CD4-positive, CD25-positive, alpha-beta regulatory T cell (primary cell): ENCODE measurements at regions not wholly inside any gene's neighbourhood (a gene's known extent, or its start where the extent isn't known, plus 50 kb on each side); places are given as distances from the start of the nearest gene placed in this dataset.

Source experiments
- ATAC-seq, 2 donors: fragments of 150-1000 bp; cut with Tn5 transposase; one replicate each; pipeline ENCODE4 v1.10.0; 2021; ENCODE audit warnings: low read depth in 2 of 2, moderate number of reproducible peaks in 2 of 2, moderate library complexity in 1 of 2
- DNase-seq, 3 donors: peaks; one replicate each; pipeline versions ENCODE4 v3.0.0 to v3.0.0-alpha.2; 2012 to 2022; ENCODE audit warnings: mixed read lengths in 1 of 3
- H3K27ac ChIP-seq: one replicate; pipeline ENCODE4 v1.7.0; 2013; ENCODE audit warnings: mild to moderate bottlenecking, low read length; ENCODE audit not compliant: insufficient read depth, poor library complexity, severe bottlenecking
- H3K27me3 ChIP-seq: one replicate; pipeline ENCODE4 v1.7.0; 2013; ENCODE audit warnings: low read length; ENCODE audit not compliant: control insufficient read depth, insufficient read depth
- H3K36me3 ChIP-seq: one replicate; pipeline ENCODE4 v1.7.0; 2013; ENCODE audit warnings: mild to moderate bottlenecking, low read length, moderate library complexity; ENCODE audit not compliant: control insufficient read depth, insufficient read depth
- H3K4me1 ChIP-seq: 2 replicates; pipeline ENCODE4 v1.7.0; 2013; ENCODE audit warnings: mild to moderate bottlenecking, low read length; ENCODE audit not compliant: insufficient read depth, control insufficient read depth, poor library complexity, severe bottlenecking
- H3K4me3 ChIP-seq: one replicate; pipeline ENCODE4 v1.7.0; 2013; ENCODE audit warnings: low read depth, mild to moderate bottlenecking, low read length, moderate library complexity
- H3K9me3 ChIP-seq, 2 experiments: 1 replicate in 1 of 2; 2 replicates in 1 of 2; pipeline ENCODE4 v1.7.0; 2013; ENCODE audit warnings: low read length in 2 of 2, mild to moderate bottlenecking in 1 of 2, moderate library complexity in 1 of 2; ENCODE audit not compliant: control insufficient read depth in 2 of 2
- H3K27ac Mint-ChIP-seq, 3 donors: one replicate each; pipeline ENCODE4 v1.8.0; 2020 to 2022; ENCODE audit warnings: mild to moderate bottlenecking in 3 of 3, mixed read lengths in 3 of 3, moderate library complexity in 2 of 3
- H3K27me3 Mint-ChIP-seq: one replicate; pipeline ENCODE4 v1.8.0; 2022; ENCODE audit warnings: mild to moderate bottlenecking, mixed read lengths
- H3K36me3 Mint-ChIP-seq: one replicate; pipeline ENCODE4 v1.8.0; 2020; ENCODE audit warnings: mixed read lengths
- H3K4me1 Mint-ChIP-seq, 4 donors: one replicate each; pipeline ENCODE4 v1.8.0; 2020 to 2022; ENCODE audit warnings: mixed read lengths in 4 of 4, mild to moderate bottlenecking in 1 of 4
- H3K4me3 Mint-ChIP-seq, 4 donors: one replicate each; pipeline ENCODE4 v1.8.0; 2020 to 2022; ENCODE audit warnings: mild to moderate bottlenecking in 4 of 4, mixed read lengths in 4 of 4, moderate library complexity in 3 of 4
- H3K9me3 Mint-ChIP-seq, 7 donors: one replicate each; pipeline ENCODE4 v1.8.0; 2020 to 2022; ENCODE audit warnings: mixed read lengths in 7 of 7, mild to moderate bottlenecking in 3 of 7, moderate library complexity in 2 of 7

DNA sequence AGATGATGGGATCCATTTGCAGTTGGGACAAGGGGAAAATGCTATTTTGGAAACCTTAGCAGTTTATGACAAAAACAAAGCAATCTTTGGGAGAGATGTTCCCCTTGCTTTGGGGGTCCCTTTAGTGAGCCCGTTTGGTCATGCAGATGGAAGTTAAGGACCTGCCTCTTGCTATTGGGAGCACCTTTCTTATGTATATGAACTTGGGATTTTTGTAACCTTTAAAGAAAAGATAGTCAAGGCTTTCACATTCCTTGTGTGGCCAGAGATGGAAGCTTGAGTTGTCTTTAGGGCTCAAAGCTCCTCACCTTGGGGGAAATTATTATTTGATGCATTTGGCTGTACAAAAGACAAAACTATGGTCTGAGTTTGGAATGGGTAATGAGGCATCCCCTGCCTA is 179.0 kb upstream of the PLPP4 start:
- no peaks in the 10 kb centered on the region for H3K4me1 Mint-ChIP-seq

DNA sequence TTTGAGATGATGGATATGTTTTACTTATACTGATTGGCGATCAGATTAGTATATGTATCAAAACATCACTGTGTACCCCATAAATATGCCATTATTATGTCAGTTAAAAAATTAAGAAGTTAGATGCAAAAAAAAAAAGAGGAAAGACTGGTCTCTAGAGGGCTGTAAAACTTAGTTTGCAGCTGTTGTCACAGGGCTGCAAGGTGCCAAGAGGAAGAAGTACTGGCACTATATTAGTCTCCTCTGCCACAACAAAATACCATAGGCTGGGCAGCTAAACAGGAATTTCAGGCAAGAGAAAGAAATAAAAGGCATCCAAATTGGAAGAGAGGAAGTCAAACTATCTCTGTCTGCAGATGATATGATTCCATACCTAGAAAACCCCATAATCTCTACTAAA is 177.8 kb upstream of the PLPP4 start:
- no peak for ATAC-seq
- DNase-seq = no peak
- no peak overlapping the region for H3K4me3 Mint-ChIP-seq
- Histone ChIP-seq H3K27me3 (no peaks in the 10 kb centered on the region), H3K4me3 (no peak overlapping the region), H3K36me3 (no peaks in the 10 kb centered on the region), H3K4me1 (no peaks in the 10 kb centered on the region), H3K27ac (no peak overlapping the region), H3K9me3 (no peaks in the 10 kb centered on the region)
- no peaks in the 10 kb centered on the region for H3K4me1 Mint-ChIP-seq
- peaks cover 0 to 8% (median 0%) of the 10 kb centered on the region in 7 donors for H3K9me3 Mint-ChIP-seq
- no peaks in the 10 kb centered on the region for H3K27me3 Mint-ChIP-seq
- no peak overlapping the region for H3K27ac Mint-ChIP-seq
- H3K36me3 Mint-ChIP-seq = no peaks in the 10 kb centered on the region

More for the DNA sequence above, 179.0 kb upstream of the PLPP4 start:
- H3K27me3 ChIP-seq = no peaks in the 10 kb centered on the region
- no peak overlapping the region for H3K27ac Mint-ChIP-seq
- no peaks in the 10 kb centered on the region for H3K9me3 ChIP-seq
- H3K27me3 Mint-ChIP-seq = no peaks in the 10 kb centered on the region
- DNase-seq (no peak), ATAC-seq (no peak)
- H3K36me3 Mint-ChIP-seq = no peaks in the 10 kb centered on the region
- no peak overlapping the region for H3K4me3 Mint-ChIP-seq
- no peak overlapping the region for H3K27ac ChIP-seq
- peaks cover 0 to 10% (median 0%) of the 10 kb centered on the region in 7 donors for H3K9me3 Mint-ChIP-seq
- no peak overlapping the region for H3K4me3 ChIP-seq
- no peaks in the 10 kb centered on the region for H3K36me3 ChIP-seq
- H3K4me1 ChIP-seq = no peaks in the 10 kb centered on the region

DNA sequence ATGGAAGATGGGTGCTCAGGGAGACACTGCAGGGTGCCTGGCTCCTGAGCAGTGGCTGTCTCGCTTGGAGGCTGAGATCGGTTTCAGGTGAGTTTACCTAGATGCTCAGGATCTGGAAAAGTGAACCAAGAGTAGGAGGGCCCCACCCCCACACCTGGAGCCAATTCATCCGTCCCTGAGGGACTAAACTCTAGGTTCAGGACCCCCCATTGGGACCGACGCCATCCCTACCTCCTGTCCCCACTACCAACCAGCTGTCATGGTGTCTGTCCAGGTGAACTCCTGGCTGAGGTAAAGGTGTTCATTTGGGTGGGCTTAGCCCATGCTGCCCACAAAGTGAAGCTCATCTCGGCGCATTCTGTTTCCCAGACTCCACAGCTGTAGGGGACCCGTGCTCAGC is 174.6 kb upstream of the PLPP4 start:
- Histone ChIP-seq H3K27me3 (no peaks in the 10 kb centered on the region), H3K4me1 (no peaks in the 10 kb centered on the region), H3K9me3 (no peaks in the 10 kb centered on the region), H3K27ac (no peak overlapping the region), H3K36me3 (no peaks in the 10 kb centered on the region), H3K4me3 (no peak overlapping the region)
- H3K4me3 Mint-ChIP-seq = no peak overlapping the region
- ATAC-seq (no peak), DNase-seq (no peak)
- no peaks in the 10 kb centered on the region for H3K27me3 Mint-ChIP-seq
- H3K9me3 Mint-ChIP-seq = peaks cover 0 to 4% (median 0%) of the 10 kb centered on the region in 7 donors
- H3K4me1 Mint-ChIP-seq = no peaks in the 10 kb centered on the region
- no peak overlapping the region for H3K27ac Mint-ChIP-seq
- H3K36me3 Mint-ChIP-seq = no peaks in the 10 kb centered on the region

DNA sequence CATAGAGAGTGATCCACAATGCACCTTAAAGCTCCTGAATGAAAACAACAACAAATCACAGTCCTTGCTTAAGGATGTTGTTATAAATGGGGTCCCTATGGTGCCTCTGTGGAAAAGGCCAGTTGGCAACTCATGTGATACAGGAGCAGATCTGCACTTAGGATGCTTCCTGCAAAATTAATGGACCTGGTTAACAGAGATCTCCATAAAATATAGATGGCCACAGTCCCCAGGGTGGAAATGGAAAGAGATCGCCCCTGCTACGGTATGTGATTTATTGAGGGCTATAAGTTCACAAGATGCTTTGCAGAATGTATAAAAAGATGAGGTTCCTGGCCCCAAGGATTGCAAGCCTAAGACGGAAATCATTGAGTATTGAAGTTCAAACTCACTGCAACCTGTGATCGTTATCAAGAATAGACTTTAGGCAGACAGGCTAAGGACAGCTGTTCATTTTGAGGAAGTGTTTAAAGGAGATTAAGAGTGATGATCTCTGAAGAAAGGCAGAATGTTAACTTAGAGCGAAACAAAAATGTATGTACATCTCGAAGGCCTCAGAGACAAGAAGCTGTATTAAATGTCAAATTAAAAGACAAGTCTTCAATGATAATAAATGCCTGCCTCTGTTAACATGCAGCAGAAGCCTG is 174.1 kb upstream of the PLPP4 start:
- no peak overlapping the region for H3K27ac ChIP-seq
- no peaks in the 10 kb centered on the region for H3K36me3 ChIP-seq
- no peak overlapping the region for H3K27ac Mint-ChIP-seq
- DNase-seq (no peak), ATAC-seq (no peak)
- H3K4me3 Mint-ChIP-seq = no peak overlapping the region
- no peaks in the 10 kb centered on the region for H3K36me3 Mint-ChIP-seq
- H3K9me3 ChIP-seq = no peaks in the 10 kb centered on the region
- peaks cover 0 to 4% (median 0%) of the 10 kb centered on the region in 7 donors for H3K9me3 Mint-ChIP-seq
- H3K27me3 Mint-ChIP-seq = no peaks in the 10 kb centered on the region
- no peaks in the 10 kb centered on the region for H3K4me1 ChIP-seq
- H3K4me3 ChIP-seq = no peak overlapping the region
- H3K4me1 Mint-ChIP-seq = no peaks in the 10 kb centered on the region
- H3K27me3 ChIP-seq = no peaks in the 10 kb centered on the region

DNA sequence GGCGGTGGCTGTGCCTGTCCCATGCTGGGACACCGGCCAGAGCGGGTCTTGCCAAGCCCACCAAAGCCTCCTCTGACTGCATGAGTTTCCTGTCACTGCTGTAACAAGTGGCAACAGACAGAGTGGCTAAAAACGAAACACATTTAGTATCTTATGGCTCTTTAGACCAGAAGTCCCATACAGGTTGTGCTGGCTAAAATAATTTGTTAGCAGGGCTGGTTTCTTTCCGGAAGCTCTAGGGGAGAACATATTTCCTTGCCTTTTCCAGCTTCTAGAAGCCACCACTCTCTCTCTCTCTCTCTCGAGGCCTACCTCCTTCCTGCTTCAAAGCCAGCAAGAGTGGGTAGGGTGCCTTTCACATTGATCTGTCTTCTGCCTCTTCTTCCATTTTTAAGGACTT is 171.6 kb upstream of the PLPP4 start:
- Mint-ChIP-seq H3K36me3 (no peaks in the 10 kb centered on the region), H3K27ac (no peak overlapping the region)
- ATAC-seq = no peak

DNA sequence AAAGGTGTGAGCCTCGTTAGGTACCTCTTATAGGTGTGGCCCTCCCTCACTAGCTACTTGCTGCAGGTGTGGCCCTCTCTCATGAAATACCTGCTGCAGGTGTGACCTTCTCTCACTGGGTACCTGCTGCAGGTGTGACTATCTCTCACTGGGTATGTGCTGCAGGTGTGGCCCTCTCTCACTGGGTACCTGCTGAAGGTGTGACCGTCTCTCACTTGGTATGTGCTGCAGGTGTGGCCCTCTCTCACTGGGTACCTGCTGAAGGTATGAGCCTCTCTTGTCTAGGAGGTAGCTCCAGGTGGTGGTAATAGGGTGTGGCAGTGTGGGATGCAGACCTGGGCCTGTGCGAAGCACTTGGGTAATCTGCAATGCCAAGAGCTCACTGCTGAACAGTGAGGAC is 170.7 kb upstream of the PLPP4 start:
- ATAC-seq (no peak), DNase-seq (no peak)
- H3K27me3 ChIP-seq = no peaks in the 10 kb centered on the region
- H3K4me3 ChIP-seq = no peak overlapping the region
- H3K36me3 ChIP-seq = no peaks in the 10 kb centered on the region
- H3K4me1 ChIP-seq = no peaks in the 10 kb centered on the region
- Mint-ChIP-seq H3K27ac (peak overlapping the region in 1 of 3 donors; percentile 44), H3K36me3 (no peaks in the 10 kb centered on the region), H3K4me1 (no peaks in the 10 kb centered on the region), H3K9me3 (no peaks in the 10 kb centered on the region), H3K27me3 (no peaks in the 10 kb centered on the region), H3K4me3 (no peak overlapping the region)
- H3K27ac ChIP-seq = no peak overlapping the region
- H3K9me3 ChIP-seq = no peaks in the 10 kb centered on the region

More for the DNA sequence above, 171.6 kb upstream of the PLPP4 start:
- no peaks in the 10 kb centered on the region for H3K9me3 ChIP-seq
- no peak for DNase-seq
- H3K4me3 ChIP-seq = no peak overlapping the region
- H3K36me3 ChIP-seq = no peaks in the 10 kb centered on the region
- H3K27ac ChIP-seq = no peak overlapping the region
- no peaks in the 10 kb centered on the region for H3K27me3 ChIP-seq
- H3K4me1 ChIP-seq = no peaks in the 10 kb centered on the region
- H3K9me3 Mint-ChIP-seq = peaks cover 0 to 1% (median 0%) of the 10 kb centered on the region in 7 donors
- no peak overlapping the region for H3K4me3 Mint-ChIP-seq
- no peaks in the 10 kb centered on the region for H3K27me3 Mint-ChIP-seq
- H3K4me1 Mint-ChIP-seq = no peaks in the 10 kb centered on the region

DNA sequence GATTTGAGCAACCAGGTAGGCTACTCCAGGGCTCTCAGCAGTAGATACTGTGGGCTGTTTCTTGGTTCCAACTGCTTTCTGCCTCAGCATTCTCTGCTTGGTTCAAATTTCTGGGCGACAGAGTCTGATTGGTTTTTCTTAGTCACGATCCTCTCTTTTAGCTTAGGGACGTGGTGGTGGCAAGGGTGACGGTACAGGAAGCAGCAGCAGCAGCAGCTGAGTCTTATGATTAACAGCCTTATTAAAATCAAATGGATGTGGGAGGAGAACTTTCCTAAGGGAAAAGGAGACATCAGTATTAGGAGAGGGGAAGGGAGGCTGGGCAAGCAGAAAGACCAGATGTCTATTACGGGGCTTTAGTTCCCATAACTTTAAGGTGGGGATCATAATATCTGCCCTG is 156.5 kb upstream of the PLPP4 start:
- no peaks in the 10 kb centered on the region for H3K4me1 Mint-ChIP-seq
- no peak for ATAC-seq
- H3K27ac Mint-ChIP-seq = no peak overlapping the region
- Histone ChIP-seq H3K27ac (no peak overlapping the region), H3K4me1 (no peaks in the 10 kb centered on the region), H3K27me3 (no peaks in the 10 kb centered on the region), H3K9me3 (no peaks in the 10 kb centered on the region), H3K36me3 (no peaks in the 10 kb centered on the region), H3K4me3 (no peak overlapping the region)
- H3K36me3 Mint-ChIP-seq = no peaks in the 10 kb centered on the region
- peaks cover 8% of the 10 kb centered on the region for H3K27me3 Mint-ChIP-seq
- no peak for DNase-seq
- H3K9me3 Mint-ChIP-seq = peaks cover 0 to 3% (median 0%) of the 10 kb centered on the region in 7 donors
- no peak overlapping the region for H3K4me3 Mint-ChIP-seq

DNA sequence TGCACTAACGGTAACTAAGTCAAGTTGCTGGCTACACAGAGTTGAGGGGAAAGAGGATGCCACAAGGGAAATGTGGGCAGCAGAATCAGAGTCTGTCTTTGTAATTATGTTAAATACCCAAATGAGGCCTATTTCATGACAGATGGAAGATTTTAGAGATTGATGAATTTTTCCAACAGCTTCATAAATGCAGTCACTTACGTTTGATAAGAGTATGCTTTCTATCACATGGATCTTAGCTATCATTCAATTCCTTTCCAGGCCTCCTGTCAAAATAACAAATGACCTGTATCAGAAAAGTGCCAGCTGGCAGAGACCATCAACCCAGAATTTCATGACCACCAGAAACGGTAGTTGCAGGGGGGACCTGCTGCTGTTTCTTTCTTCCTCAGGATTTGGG is 148.4 kb upstream of the PLPP4 start:
- no peak overlapping the region for H3K4me3 Mint-ChIP-seq
- H3K27ac ChIP-seq = no peak overlapping the region
- ATAC-seq = no peak
- DNase-seq = no peak
- H3K27me3 Mint-ChIP-seq = peaks cover 9% of the 10 kb centered on the region
- H3K27ac Mint-ChIP-seq = no peak overlapping the region
- no peaks in the 10 kb centered on the region for H3K36me3 Mint-ChIP-seq
- H3K4me1 ChIP-seq = no peaks in the 10 kb centered on the region
- H3K9me3 Mint-ChIP-seq = peaks cover 0 to 4% (median 0%) of the 10 kb centered on the region in 7 donors
- no peaks in the 10 kb centered on the region for H3K9me3 ChIP-seq
- H3K4me1 Mint-ChIP-seq = no peaks in the 10 kb centered on the region
- peaks cover 2% of the 10 kb centered on the region for H3K27me3 ChIP-seq
- no peaks in the 10 kb centered on the region for H3K36me3 ChIP-seq
- H3K4me3 ChIP-seq = no peak overlapping the region
